Endothelial cell of umbilical vein (primary cell): ENCODE measurements at regions not wholly inside any gene's neighbourhood (a gene's known extent, or its start where the extent isn't known, plus 50 kb on each side); places are given as distances from the start of the nearest gene placed in this dataset.
"Not testable (repeated sequence)": the region's sequence is repeated elsewhere in the genome, so short reads cannot be mapped to it uniquely, and the experiment has no call there.

Experiments used
- BruUV-seq: library from RNA; stranded (reverse); fragments of 400-500 nt; replicated peaks from 2 replicates; lab custom pipeline; 2021; lab: Mats Ljungman, UMichigan
- CTCF ChIA-PET: fragments of 300-600, 350-600 bp; sonication (Branson Sonifier 250); formaldehyde crosslinking; loops from one replicate; lab custom pipeline; 2021; ENCODE audit warnings: antibody characterized with exemption, inconsistent platforms; lab: Charles Lee
- POLR2A ChIA-PET: fragments of 300-600, 350-600 bp; sonication (Branson Sonifier 250); formaldehyde crosslinking; loops from one replicate; lab custom pipeline; 2021; ENCODE audit warnings: antibody characterized with exemption, inconsistent platforms; lab: Charles Lee
- DNase-seq: peaks from one replicate; pipeline ENCODE4 v3.0.0-alpha.2; 2011; ENCODE audit warnings: low read depth, low spot score
- FAIRE-seq: peaks from 2 replicates; lab custom pipeline; 2011; peaks lifted over from hg19 to GRCh38; lab: Jason Lieb, UNC
- H2AFZ ChIP-seq: 2 replicates; pipeline ENCODE4 v1.6.0; 2012; ENCODE audit warnings: low read depth, low read length, control low read depth, inconsistent platforms
- H3K27ac ChIP-seq: 2 replicates; pipeline ENCODE4 v1.5.1; 2011; ENCODE audit warnings: low read depth, mild to moderate bottlenecking, control low read depth, low read length, moderate library complexity; ENCODE audit not compliant: insufficient read depth
- H3K27me3 ChIP-seq, 2 experiments: 2 replicates each; pipeline versions ENCODE4 v1.6.0 to v1.6.1; 2011; ENCODE audit warnings: low read length in 2 of 2, mixed read lengths in 1 of 2; ENCODE audit not compliant: control insufficient read depth in 2 of 2, insufficient read depth in 2 of 2
- H3K36me3 ChIP-seq, 2 experiments: 2 replicates in 1 of 2; 3 replicates in 1 of 2; pipeline ENCODE4 v1.5.1; 2011; ENCODE audit warnings: low read length in 2 of 2, mild to moderate bottlenecking in 1 of 2, moderate library complexity in 1 of 2; ENCODE audit not compliant: control insufficient read depth in 2 of 2, insufficient read depth in 2 of 2; ENCODE audit errors: extremely low read depth in 1 of 2
- H3K4me1 ChIP-seq: 3 replicates; pipeline ENCODE4 v1.5.1; 2011; ENCODE audit warnings: mild to moderate bottlenecking, low read length; ENCODE audit not compliant: control insufficient read depth, insufficient read depth; ENCODE audit errors: extremely low read depth
- H3K4me2 ChIP-seq: 2 replicates; pipeline ENCODE4 v1.6.1; 2011; ENCODE audit warnings: low read length, control low read depth, mixed read lengths; ENCODE audit not compliant: insufficient read depth
- H3K4me3 ChIP-seq, 3 experiments: fragments of 200-600 bp in 1 of 3; sonication (generic), shearing (Covaris generic) in 1 of 3; replicated peaks in 1 of 3; 2 replicates each; pipeline ENCODE4 v1.5.1; 2011 to 2016; ENCODE audit warnings: control low read depth in 3 of 3, low read length in 3 of 3, mild to moderate bottlenecking in 2 of 3, inconsistent platforms in 1 of 3, low read depth in 1 of 3, moderate library complexity in 1 of 3; ENCODE audit not compliant: insufficient read depth in 1 of 3
- H3K79me2 ChIP-seq: 2 replicates; pipeline ENCODE4 v1.6.0; 2012; ENCODE audit warnings: low read length, inconsistent platforms; ENCODE audit not compliant: control insufficient read depth, insufficient read depth
- H3K9ac ChIP-seq: replicated peaks from 2 replicates; pipeline ENCODE3; 2011; ENCODE audit warnings: low read length, control low read depth; ENCODE audit not compliant: insufficient read depth; ENCODE audit errors: extremely low read depth
- H3K9me1 ChIP-seq: replicated peaks from 3 replicates; pipeline ENCODE4 v1.6.0; 2011; ENCODE audit warnings: mild to moderate bottlenecking, low read length; ENCODE audit not compliant: control insufficient read depth, insufficient read depth; ENCODE audit errors: extremely low read depth
- H3K9me3 ChIP-seq: replicated peaks from 2 replicates; pipeline ENCODE4 v1.5.1; 2012; ENCODE audit warnings: low read length, inconsistent platforms; ENCODE audit not compliant: control insufficient read depth, insufficient read depth
- H4K20me1 ChIP-seq: replicated peaks from 2 replicates; pipeline ENCODE3; 2011; ENCODE audit warnings: mild to moderate bottlenecking, low read length; ENCODE audit not compliant: control insufficient read depth, insufficient read depth; ENCODE audit errors: extremely low read depth
- EZH2 ChIP-seq: IDR thresholded peaks from 2 replicates; pipeline ENCODE4 v1.6.1; 2012; ENCODE audit warnings: borderline replicate concordance, low read depth, mild to moderate bottlenecking, moderate library complexity, low read length, inconsistent platforms; ENCODE audit not compliant: severe bottlenecking
- FOS ChIP-seq: IDR thresholded peaks from 2 replicates; pipeline ENCODE4 v1.6.1; 2011; ENCODE audit warnings: mild to moderate bottlenecking, low read length, moderate library complexity, borderline replicate concordance; ENCODE audit not compliant: insufficient read depth
- GATA2 ChIP-seq: IDR thresholded peaks from 2 replicates; pipeline ENCODE4 v1.7.0; 2011; ENCODE audit warnings: low read depth, mild to moderate bottlenecking, moderate library complexity, mixed read lengths, low read length; ENCODE audit not compliant: insufficient read length, insufficient read depth
- JUN ChIP-seq: IDR thresholded peaks from 2 replicates; pipeline ENCODE4 v1.6.1; 2011; ENCODE audit warnings: borderline replicate concordance, low read depth; ENCODE audit not compliant: insufficient read length, insufficient read depth
- MYC ChIP-seq: IDR thresholded peaks from one replicate; pipeline ENCODE4 v1.6.1; 2011; ENCODE audit warnings: mild to moderate bottlenecking, low read depth, low read length
- POLR2A ChIP-seq: IDR thresholded peaks from 2 replicates; pipeline ENCODE4 v1.6.1; 2012; ENCODE audit warnings: low read depth, mild to moderate bottlenecking, control low read depth, low read length
- dilution Hi-C: fragments of 300-500 bp; cut with MboI; formaldehyde crosslinking; loops from one replicate; pipeline ENCODE4 v1.15.0; 2019; ENCODE audit warnings: low sequenced_read_pairs; ENCODE audit not compliant: extremely low pct_ligation_motif_present
- intact Hi-C: fragments of 100-400 bp; cut with micrococcal nuclease; formaldehyde crosslinking; loops from one replicate; pipeline ENCODE4 v1.10.0; 2022
- TF ChIP-seq, protein P1 (sequence below), 2 donors: IDR thresholded peaks; 1 replicate in 1 of 2; 2 replicates in 1 of 2; pipeline ENCODE4 v1.5.1; 2011; ENCODE audit warnings: low read length in 2 of 2, mild to moderate bottlenecking in 2 of 2, moderate library complexity in 2 of 2, control low read depth in 1 of 2, inconsistent platforms in 1 of 2, low read depth in 1 of 2; ENCODE audit not compliant: insufficient read depth in 1 of 2; ENCODE audit errors: extremely low read depth in 1 of 2
- TF ChIP-seq, protein P2 (sequence below): IDR thresholded peaks from 2 replicates; pipeline ENCODE4 v1.6.1; 2011; ENCODE audit not compliant: insufficient read depth, insufficient read length

DNA sequence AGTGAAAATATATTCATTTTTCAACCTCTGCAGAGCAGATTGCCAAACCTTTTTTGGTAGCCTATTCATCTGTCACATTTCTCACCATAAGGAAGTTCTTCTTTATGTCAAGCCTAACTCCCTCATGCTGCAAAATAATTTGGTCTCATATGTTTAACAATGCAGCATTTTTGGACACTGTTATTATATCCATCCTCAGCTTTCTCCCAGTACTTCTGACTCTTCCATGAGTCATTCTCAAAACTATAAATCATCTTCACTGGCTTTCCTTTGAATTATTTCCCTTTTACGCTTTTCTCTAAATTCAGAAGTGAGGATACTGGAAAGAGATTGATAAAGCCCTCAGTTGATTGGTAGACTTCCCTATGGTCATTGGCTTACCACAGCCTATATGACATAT lies 192.2 kb downstream of the TPBG start:
- no TSS peak for BruUV-seq
- FAIRE-seq: no peak
- no peak overlapping the region for H3K4me3 ChIP-seq
- DNase-seq: no peak
- no peak overlapping the region for H3K4me2 ChIP-seq
- POLR2A ChIA-PET: no interaction called here
- dilution Hi-C loops: no loop called here
- H3K27me3 ChIP-seq: no peaks in the 10 kb centered on the region
- H4K20me1 ChIP-seq: no peaks in the 10 kb centered on the region
- H3K9me1 ChIP-seq: no peaks in the 10 kb centered on the region
- H3K79me2 ChIP-seq: no peaks in the 10 kb centered on the region
- intact Hi-C loops: no loop called here
- no peak for TF ChIP-seq MYC
- no peak for TF ChIP-seq FOS
- TF ChIP-seq JUN: no peak
- TF ChIP-seq, protein P1, sequence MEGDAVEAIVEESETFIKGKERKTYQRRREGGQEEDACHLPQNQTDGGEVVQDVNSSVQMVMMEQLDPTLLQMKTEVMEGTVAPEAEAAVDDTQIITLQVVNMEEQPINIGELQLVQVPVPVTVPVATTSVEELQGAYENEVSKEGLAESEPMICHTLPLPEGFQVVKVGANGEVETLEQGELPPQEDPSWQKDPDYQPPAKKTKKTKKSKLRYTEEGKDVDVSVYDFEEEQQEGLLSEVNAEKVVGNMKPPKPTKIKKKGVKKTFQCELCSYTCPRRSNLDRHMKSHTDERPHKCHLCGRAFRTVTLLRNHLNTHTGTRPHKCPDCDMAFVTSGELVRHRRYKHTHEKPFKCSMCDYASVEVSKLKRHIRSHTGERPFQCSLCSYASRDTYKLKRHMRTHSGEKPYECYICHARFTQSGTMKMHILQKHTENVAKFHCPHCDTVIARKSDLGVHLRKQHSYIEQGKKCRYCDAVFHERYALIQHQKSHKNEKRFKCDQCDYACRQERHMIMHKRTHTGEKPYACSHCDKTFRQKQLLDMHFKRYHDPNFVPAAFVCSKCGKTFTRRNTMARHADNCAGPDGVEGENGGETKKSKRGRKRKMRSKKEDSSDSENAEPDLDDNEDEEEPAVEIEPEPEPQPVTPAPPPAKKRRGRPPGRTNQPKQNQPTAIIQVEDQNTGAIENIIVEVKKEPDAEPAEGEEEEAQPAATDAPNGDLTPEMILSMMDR (IDR thresholded peaks at IDR 0.05; ENCODE audit: extremely low read depth in 1 of 2, insufficient read depth in 1 of 2, low read depth in 1 of 2, low read length in 2 of 2): no peak
- TF ChIP-seq GATA2: no peak
- TF ChIP-seq, protein P2, sequence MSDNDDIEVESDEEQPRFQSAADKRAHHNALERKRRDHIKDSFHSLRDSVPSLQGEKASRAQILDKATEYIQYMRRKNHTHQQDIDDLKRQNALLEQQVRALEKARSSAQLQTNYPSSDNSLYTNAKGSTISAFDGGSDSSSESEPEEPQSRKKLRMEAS: no peak
- no peak for TF ChIP-seq POLR2A
- TF ChIP-seq EZH2: no peak
- CTCF ChIA-PET: no interaction called here
- H3K9me3 ChIP-seq: no peaks in the 10 kb centered on the region
- H3K4me1 ChIP-seq: no peaks in the 10 kb centered on the region
- no peaks in the 10 kb centered on the region for H3K36me3 ChIP-seq
- H3K9ac ChIP-seq: no peak overlapping the region
- H3K27ac ChIP-seq: no peak overlapping the region
- no peak overlapping the region for H2AFZ ChIP-seq

GRCh38 chr6:82558531-82558930 lies 194.9 kb downstream of the TPBG start:
- H3K9ac ChIP-seq, DNase-seq, POLR2A ChIA-PET, H4K20me1 ChIP-seq, BruUV-seq, H3K9me1 ChIP-seq, H3K36me3 ChIP-seq, CTCF ChIA-PET, H3K27ac ChIP-seq, H3K4me3 ChIP-seq, H3K9me3 ChIP-seq, H3K27me3 ChIP-seq, H3K4me1 ChIP-seq, H3K4me2 ChIP-seq, dilution Hi-C loops, intact Hi-C loops, FAIRE-seq, H2AFZ ChIP-seq, H3K79me2 ChIP-seq: not testable (repeated sequence)
